SK-N-MC (cell line): ENCODE measurements at regions not wholly inside any gene's neighbourhood (a gene's known extent, or its start where the extent isn't known, plus 50 kb on each side); places are given as distances from the start of the nearest gene placed in this dataset.

Experiments
- DNase-seq: peaks from one replicate; pipeline ENCODE4 v3.0.0-alpha.2; 2011; ENCODE audit warnings: low read depth, low spot score
- H3K27ac ChIP-seq: fragments of 200-600 bp; sonication (generic); 2 replicates; pipeline ENCODE4 v1.5.1; 2016; ENCODE audit warnings: mixed run types
- H3K36me3 ChIP-seq: fragments of 200-600 bp; sonication (generic); 2 replicates; pipeline ENCODE4 v1.6.1; 2017; ENCODE audit warnings: antibody characterized with exemption, low read length, mixed read lengths; ENCODE audit not compliant: insufficient read depth
- H3K4me3 ChIP-seq: fragments of 200-600 bp; sonication (generic); 2 replicates; pipeline ENCODE4 v1.5.1; 2016
- H3K9ac ChIP-seq: fragments of 200-600 bp; sonication (generic); 2 replicates; pipeline ENCODE4 v1.8.0; 2017; ENCODE audit warnings: mixed run types, mixed read lengths; ENCODE audit not compliant: insufficient read length
- H3K9me3 ChIP-seq: fragments of 200-600 bp; sonication (generic); 2 replicates; pipeline ENCODE4 v1.6.1; 2017; ENCODE audit warnings: low read depth, mild to moderate bottlenecking, antibody characterized with exemption, low read length, moderate library complexity, mixed read lengths
- EZH2 ChIP-seq: fragments of 200-600 bp; sonication (generic); IDR thresholded peaks from one replicate; pipeline ENCODE4 v1.6.1; 2017; ENCODE audit warnings: antibody characterized with exemption
- FOXP2 ChIP-seq: optimal IDR thresholded peaks from 2 replicates; pipeline ENCODE3; 2011; ENCODE audit warnings: mild to moderate bottlenecking, moderate library complexity; ENCODE audit not compliant: insufficient read depth; ENCODE audit errors: extremely low read length, control extremely low read depth
- POLR2AphosphoS5 ChIP-seq: IDR thresholded peaks from 2 replicates; pipeline ENCODE4 v1.6.1; 2012; ENCODE audit warnings: mild to moderate bottlenecking, low read depth, low read length, borderline replicate concordance

GRCh38 chr5:8908055-8908683, 637.7 kb downstream of the SEMA5A start:
- no peak overlapping the region for H3K27ac ChIP-seq

GRCh38 chr5:8912106-8912505, 633.8 kb downstream of the SEMA5A start:
- TF ChIP-seq FOXP2 (no peak), EZH2 (no peak), POLR2AphosphoS5 (no peak)
- H3K27ac ChIP-seq: no peak overlapping the region
- no peaks in the 10 kb centered on the region for H3K9me3 ChIP-seq
- no peaks in the 10 kb centered on the region for H3K36me3 ChIP-seq
- H3K4me3 ChIP-seq: no peak overlapping the region
- no peak for DNase-seq
- no peak overlapping the region for H3K9ac ChIP-seq

More at GRCh38 chr5:8908055-8908683, 637.7 kb downstream of the SEMA5A start:
- H3K9me3 ChIP-seq: no peaks in the 10 kb centered on the region
- TF ChIP-seq FOXP2 (no peak), POLR2AphosphoS5 (no peak), EZH2 (no peak)
- no peaks in the 10 kb centered on the region for H3K36me3 ChIP-seq
- DNase-seq: no peak
- H3K9ac ChIP-seq: no peak overlapping the region
- no peak overlapping the region for H3K4me3 ChIP-seq

- TF ChIP-seq FOXP2 (no peak), POLR2AphosphoS5 (no peak), EZH2 (no peak)
- H3K9ac ChIP-seq: no peak overlapping the region
- no peaks in the 10 kb centered on the region for H3K9me3 ChIP-seq
- DNase-seq: no peak
- H3K27ac ChIP-seq: no peak overlapping the region
- no peaks in the 10 kb centered on the region for H3K36me3 ChIP-seq
- no peak overlapping the region for H3K4me3 ChIP-seq
These were observed 632.4 kb downstream of the SEMA5A start for GRCh38 chr5:8913522-8913921.

GRCh38 chr5:8919096-8919495, 626.8 kb downstream of the SEMA5A start:
- Histone ChIP-seq H3K36me3 (no peaks in the 10 kb centered on the region), H3K9me3 (no peaks in the 10 kb centered on the region), H3K4me3 (no peak overlapping the region), H3K9ac (no peak overlapping the region), H3K27ac (no peak overlapping the region)
- no peak for DNase-seq
- no peak for TF ChIP-seq POLR2AphosphoS5
- TF ChIP-seq FOXP2: no peak
- TF ChIP-seq EZH2: no peak

GRCh38 chr5:8923526-8923925, 622.3 kb downstream of the SEMA5A start:
- no peak for DNase-seq
- no peak for TF ChIP-seq EZH2
- TF ChIP-seq FOXP2: no peak
- TF ChIP-seq POLR2AphosphoS5: no peak
- Histone ChIP-seq H3K4me3 (no peak overlapping the region), H3K9me3 (no peaks in the 10 kb centered on the region), H3K36me3 (no peaks in the 10 kb centered on the region), H3K27ac (no peak overlapping the region), H3K9ac (no peak overlapping the region)

- no peak overlapping the region for H3K4me3 ChIP-seq
- H3K36me3 ChIP-seq: no peaks in the 10 kb centered on the region
- no peak overlapping the region for H3K9ac ChIP-seq
- no peaks in the 10 kb centered on the region for H3K9me3 ChIP-seq
- H3K27ac ChIP-seq: no peak overlapping the region
- DNase-seq: no peak
- TF ChIP-seq POLR2AphosphoS5 (no peak), FOXP2 (no peak), EZH2 (no peak)
These were observed 621.7 kb downstream of the SEMA5A start for GRCh38 chr5:8924054-8924793.

GRCh38 chr5:8930021-8930420, 615.9 kb downstream of the SEMA5A start:
- H3K27ac ChIP-seq: no peak overlapping the region
- no peak for TF ChIP-seq EZH2
- no peak for TF ChIP-seq POLR2AphosphoS5
- no peak for TF ChIP-seq FOXP2
- no peaks in the 10 kb centered on the region for H3K36me3 ChIP-seq
- no peaks in the 10 kb centered on the region for H3K9me3 ChIP-seq
- no peak overlapping the region for H3K4me3 ChIP-seq
- DNase-seq: no peak
- H3K9ac ChIP-seq: no peak overlapping the region

GRCh38 chr5:8934455-8934854, 611.4 kb downstream of the SEMA5A start:
- no peak overlapping the region for H3K4me3 ChIP-seq
- H3K9me3 ChIP-seq: no peaks in the 10 kb centered on the region
- TF ChIP-seq EZH2 (no peak), POLR2AphosphoS5 (no peak), FOXP2 (no peak)
- no peaks in the 10 kb centered on the region for H3K36me3 ChIP-seq
- H3K27ac ChIP-seq: no peak overlapping the region
- no peak for DNase-seq
- no peak overlapping the region for H3K9ac ChIP-seq

- no peak for TF ChIP-seq POLR2AphosphoS5
- no peak for TF ChIP-seq EZH2
- TF ChIP-seq FOXP2: no peak
- H3K27ac ChIP-seq: no peak overlapping the region
- H3K4me3 ChIP-seq: no peak overlapping the region
- no peak overlapping the region for H3K9ac ChIP-seq
- DNase-seq: no peak
- no peaks in the 10 kb centered on the region for H3K9me3 ChIP-seq
- H3K36me3 ChIP-seq: no peaks in the 10 kb centered on the region
These were observed 604.9 kb downstream of the SEMA5A start for GRCh38 chr5:8940934-8941333.

GRCh38 chr5:8943301-8943700, 602.6 kb downstream of the SEMA5A start:
- Histone ChIP-seq H3K36me3 (no peaks in the 10 kb centered on the region), H3K4me3 (no peak overlapping the region), H3K9me3 (no peaks in the 10 kb centered on the region), H3K27ac (no peak overlapping the region), H3K9ac (no peak overlapping the region)
- TF ChIP-seq FOXP2 (no peak), POLR2AphosphoS5 (no peak), EZH2 (no peak)
- no peak for DNase-seq
